GF-D8 (cell line): ENCODE measurements at regions not wholly inside any gene's neighbourhood (a gene's known extent, or its start where the extent isn't known, plus 50 kb on each side); places are given as distances from the start of the nearest gene placed in this dataset.
"Not testable (repeated sequence)": the region's sequence is repeated elsewhere in the genome, so short reads cannot be mapped to it uniquely, and the experiment has no call there.

ENCODE experiments used
- DNase-seq: peaks from one replicate; lab custom pipeline; 2025; lab: John Stamatoyannopoulos, UW

GRCh38 chr7:45267262-45267661 lies 109.7 kb downstream of the RAMP3 start:
- DNase-seq = no peak

- DNase-seq = no peak
These were observed 110.4 kb downstream of the RAMP3 start for GRCh38 chr7:45268013-45268412.

GRCh38 chr7:45269192-45269591 lies 111.6 kb downstream of the RAMP3 start:
- no peak for DNase-seq

DNA sequence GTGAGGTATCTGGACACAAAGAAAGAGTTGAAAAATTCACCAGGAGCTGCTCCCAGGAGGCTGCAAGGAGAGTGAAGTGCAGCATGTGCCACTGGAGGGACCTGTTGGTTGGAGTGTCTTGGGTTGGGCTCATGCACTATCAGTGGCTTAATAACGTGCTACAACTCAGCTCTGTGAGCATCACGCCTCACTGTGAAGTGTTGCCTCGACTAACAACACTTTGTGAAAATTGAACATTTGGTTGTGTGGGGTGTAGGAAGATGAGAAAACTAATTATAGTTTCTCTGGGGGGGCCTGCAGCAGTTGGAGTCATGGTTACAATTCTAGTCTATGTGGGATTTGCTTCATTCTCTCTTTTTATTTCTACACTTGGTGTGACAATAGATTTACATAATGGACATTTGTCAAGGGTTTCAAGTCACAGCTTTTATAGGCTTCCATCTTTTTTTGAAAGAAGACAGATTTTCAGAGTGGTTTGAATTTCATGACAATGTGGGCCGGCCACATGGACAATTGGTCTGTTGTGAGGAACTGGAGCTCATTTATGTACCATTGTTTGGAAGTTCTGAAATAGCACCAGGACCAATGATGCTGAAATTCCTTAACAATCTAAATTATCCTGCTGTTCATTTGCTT lies 121.3 kb downstream of the RAMP3 start:
- no peak for DNase-seq

- not testable (repeated sequence) for DNase-seq
These were observed 132.0 kb downstream of the RAMP3 start for GRCh38 chr7:45289611-45290010.

GRCh38 chr7:45290880-45291279 lies 133.3 kb downstream of the RAMP3 start:
- no peak for DNase-seq

GRCh38 chr7:45292481-45292880 lies 134.9 kb downstream of the RAMP3 start:
- no peak for DNase-seq

DNA sequence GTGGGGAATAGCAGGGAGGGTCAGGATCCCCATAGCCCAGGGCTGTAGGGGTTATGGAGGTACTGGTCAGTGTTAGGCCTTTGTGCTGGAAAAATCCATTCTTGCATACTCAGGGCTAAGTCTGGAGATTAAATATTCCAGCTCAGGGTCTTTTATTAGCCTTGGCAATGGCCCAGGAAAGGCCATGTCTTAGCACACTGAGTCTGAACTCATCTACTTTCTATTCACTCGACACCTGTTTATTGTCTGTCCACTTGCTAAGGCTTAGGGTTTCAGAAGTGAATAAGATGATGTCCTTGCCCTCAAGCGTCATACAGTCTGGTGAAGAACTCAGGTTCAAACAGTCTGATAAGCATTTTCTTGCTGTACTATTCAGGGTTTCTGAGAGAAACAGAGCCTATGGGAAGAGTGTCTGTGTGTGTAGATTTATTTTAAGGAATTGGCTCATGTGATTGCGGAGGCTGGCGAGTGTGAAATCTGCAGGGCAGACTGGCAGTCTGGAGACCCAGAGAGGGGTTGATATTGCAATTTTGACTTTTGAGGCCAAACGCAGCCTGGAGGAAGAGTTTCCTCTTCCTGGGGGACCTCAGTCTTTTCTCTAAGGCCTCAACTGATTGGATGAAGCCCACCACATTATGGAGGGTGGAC lies 135.8 kb downstream of the RAMP3 start:
- DNase-seq = no peak

DNA sequence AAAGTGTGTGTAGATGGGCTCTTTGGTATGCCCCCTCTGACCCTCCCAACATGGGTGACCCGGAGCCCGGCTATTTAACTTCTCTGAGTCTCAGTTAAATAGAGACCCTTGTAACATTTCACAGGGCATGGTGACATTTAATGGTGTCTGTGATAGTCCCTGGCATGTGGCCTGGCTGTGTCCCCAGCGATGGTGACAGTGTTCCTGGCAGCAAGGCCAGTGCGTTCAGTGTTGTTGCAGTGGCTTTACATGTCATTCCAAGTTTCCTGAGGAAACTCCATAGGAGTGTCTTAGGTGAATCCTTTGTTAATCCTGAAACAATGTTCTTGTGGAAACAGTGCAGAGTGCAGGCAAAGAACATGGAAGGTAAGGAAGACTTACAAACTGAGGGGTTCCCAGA lies 137.0 kb downstream of the RAMP3 start:
- DNase-seq = no peak

DNA sequence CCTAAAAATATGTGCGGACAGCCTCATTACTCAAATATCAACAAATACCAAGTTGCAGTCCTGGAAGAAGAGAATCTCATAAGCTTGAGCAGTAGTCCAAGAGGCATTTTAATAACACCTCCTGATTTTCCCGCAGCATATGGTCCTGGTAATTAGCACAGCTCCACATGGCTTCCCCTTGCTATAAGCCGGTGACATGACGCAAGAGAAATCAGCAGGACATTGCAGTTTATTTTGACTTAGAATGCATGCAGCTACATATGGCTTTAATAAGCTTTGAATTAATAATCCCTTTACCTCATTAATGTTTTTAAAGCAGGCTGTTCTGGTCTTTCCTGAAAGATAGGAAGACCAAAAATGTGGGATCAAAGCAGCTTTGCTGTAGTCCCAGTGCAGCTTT lies 137.6 kb downstream of the RAMP3 start:
- DNase-seq = no peak

DNA sequence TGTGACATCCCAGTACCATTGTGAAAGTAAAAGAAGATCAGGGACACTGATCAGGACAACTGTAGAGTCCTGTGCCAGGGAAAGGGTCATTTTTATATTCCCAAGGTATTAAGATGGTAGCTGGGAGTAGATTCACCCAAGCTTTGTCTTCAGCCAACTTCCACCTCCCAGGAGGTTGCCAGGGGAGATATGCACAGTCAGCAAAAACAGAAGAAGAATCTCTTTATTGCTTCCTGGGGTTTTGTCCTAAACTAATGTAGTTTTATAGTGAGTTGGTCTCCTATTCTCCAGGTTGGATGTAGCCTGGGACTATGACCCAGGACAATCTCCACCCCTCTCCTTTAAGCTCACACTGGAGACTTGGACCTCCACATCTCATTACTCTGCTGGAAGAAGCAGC lies 139.2 kb downstream of the RAMP3 start:
- no peak for DNase-seq

GRCh38 chr7:45306752-45307305 lies 149.2 kb downstream of the RAMP3 start:
- no peak for DNase-seq

GRCh38 chr7:45311597-45311996 lies 154.0 kb downstream of the RAMP3 start:
- no peak for DNase-seq

GRCh38 chr7:45315512-45315911 lies 157.9 kb downstream of the RAMP3 start:
- not testable (repeated sequence) for DNase-seq

- DNase-seq = no peak
These were observed 167.2 kb downstream of the RAMP3 start for GRCh38 chr7:45324683-45325237.

GRCh38 chr7:45325378-45325777 lies 167.8 kb downstream of the RAMP3 start:
- DNase-seq = no peak

DNA sequence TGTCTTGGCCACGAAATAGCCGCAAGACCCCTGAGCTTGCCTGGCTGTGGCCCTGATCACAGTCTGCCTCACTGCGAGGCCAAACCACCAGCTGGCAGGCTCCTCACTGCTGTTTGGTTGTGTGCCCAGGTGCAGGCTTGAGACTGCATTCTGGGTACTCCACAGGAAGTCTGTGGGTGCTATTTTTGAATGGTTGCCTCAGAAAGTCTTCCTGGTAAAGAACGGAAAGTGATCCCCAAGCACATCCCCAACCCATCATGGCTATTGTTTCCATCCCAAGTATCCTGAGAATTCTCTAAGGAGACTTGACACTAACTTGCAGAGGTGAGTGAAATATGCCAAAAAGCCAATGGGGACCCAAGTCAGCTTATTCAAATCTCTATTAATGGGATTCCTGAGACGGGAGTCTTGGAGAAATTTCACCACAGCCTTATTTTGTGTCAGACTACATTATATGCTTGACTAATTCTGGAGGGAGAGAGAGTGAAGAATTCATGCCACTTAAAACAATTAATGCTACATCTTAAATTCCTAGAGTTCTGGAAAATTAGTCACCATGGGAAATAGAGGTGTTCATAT lies 170.9 kb downstream of the RAMP3 start:
- peak; percentile 15 for DNase-seq

GRCh38 chr7:45331563-45331962 lies 174.0 kb downstream of the RAMP3 start:
- DNase-seq = no peak

DNA sequence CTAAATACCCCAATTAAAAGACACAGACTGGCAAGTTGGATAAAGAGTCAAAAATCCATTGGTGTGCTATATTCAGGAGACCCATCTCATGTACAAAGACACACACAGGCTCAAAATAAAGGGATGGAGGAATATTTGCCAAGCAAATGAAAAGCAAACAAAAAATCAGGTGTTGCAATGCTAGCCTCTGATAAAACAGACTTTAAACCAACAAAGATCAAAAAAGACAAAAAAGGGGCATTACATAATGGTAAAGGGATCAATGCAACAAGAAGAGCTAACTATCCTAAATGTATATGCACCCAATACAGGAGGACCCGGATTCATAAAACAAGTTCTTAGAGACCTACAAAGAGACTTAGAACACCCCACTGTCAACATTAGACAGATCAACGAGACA lies 177.4 kb downstream of the RAMP3 start:
- DNase-seq = not testable (repeated sequence)

DNA sequence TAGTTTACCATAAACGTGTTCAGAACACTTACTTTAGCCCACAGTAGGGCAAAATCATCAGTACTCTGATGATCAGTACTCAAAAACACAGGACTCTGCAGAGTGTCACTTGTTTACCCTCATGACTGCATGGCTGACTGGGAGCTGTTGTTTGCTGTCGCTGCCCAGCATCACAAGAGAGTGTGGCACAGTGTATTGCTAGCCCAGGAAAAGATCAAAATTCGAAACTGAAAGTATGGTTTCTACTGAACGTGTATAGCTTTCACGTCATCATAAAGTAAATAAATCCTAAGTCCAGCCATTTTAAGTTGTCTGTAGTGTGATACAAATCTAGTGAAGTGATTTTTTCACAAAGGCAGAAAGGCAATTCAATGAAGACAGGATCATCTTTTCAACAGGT lies 184.6 kb downstream of the RAMP3 start:
- DNase-seq = no peak

- DNase-seq = no peak
These were observed 186.2 kb downstream of the RAMP3 start for GRCh38 chr7:45343746-45344145.

- DNase-seq = no peak
These were observed 190.2 kb downstream of the RAMP3 start for GRCh38 chr7:45347804-45348203.

DNA sequence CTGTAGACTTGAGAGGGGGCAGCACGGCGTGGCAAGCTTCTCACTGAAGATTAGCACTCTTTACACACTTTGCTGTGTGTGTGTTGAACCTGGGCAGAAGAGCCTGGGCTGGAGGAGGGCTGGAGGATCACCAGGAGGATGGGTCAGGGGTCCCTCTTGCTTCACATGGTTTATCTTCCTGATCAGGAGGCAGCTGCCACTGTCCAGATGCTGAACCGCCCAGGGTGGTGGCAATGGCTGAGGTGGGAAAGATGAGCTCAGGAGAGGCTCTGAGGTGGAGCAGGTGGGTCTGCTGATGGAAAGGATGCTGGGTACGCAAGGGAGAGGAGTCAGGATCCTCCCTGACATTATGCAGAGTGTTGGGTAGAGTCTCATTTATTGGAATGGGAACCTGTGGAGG lies 191.5 kb downstream of the RAMP3 start:
- DNase-seq = no peak
